G401 (cell line): ENCODE measurements at regions not wholly inside any gene's neighbourhood (a gene's known extent, or its start where the extent isn't known, plus 50 kb on each side); places are given as distances from the start of the nearest gene placed in this dataset.

Experiments used
- DNase-seq: peaks from one replicate; pipeline ENCODE4 v3.0.0-alpha.2; 2015; ENCODE audit warnings: low spot score
- in situ Hi-C: cut with HindIII; loops from 2 replicates; pipeline ENCODE4 v1.10.0; 2016; ENCODE audit warnings: low sequenced_read_pairs, mixed read lengths

GRCh38 chr11:15563054-15563453 lies 448.3 kb downstream of the INSC start:
- no peak for DNase-seq

GRCh38 chr11:15565880-15566279 lies 451.2 kb downstream of the INSC start:
- no peak for DNase-seq
- in situ Hi-C loops: no loop called here

More at GRCh38 chr11:15563054-15563453, 448.3 kb downstream of the INSC start:
- in situ Hi-C loops: no loop called here

GRCh38 chr11:15568440-15568839 lies 453.7 kb downstream of the INSC start:
- in situ Hi-C loops: no loop called here
- DNase-seq: no peak

GRCh38 chr11:15569305-15570025 lies 454.7 kb downstream of the INSC start:
- peak; percentile 77 for DNase-seq
- in situ Hi-C loops: no loop called here

- in situ Hi-C loops: no loop called here
- no peak for DNase-seq
Observed at GRCh38 chr11:15575409-15575808, 460.7 kb downstream of the INSC start.

- DNase-seq: no peak
- in situ Hi-C loops: no loop called here
Observed at GRCh38 chr11:15576769-15577168, 462.0 kb downstream of the INSC start.

- no peak for DNase-seq
- in situ Hi-C loops: no loop called here
Observed at GRCh38 chr11:15577519-15577918, 462.8 kb downstream of the INSC start.

GRCh38 chr11:15579287-15580001 lies 464.7 kb downstream of the INSC start:
- in situ Hi-C loops: no loop called here
- DNase-seq: no peak

GRCh38 chr11:15580056-15580774 lies 465.5 kb downstream of the INSC start:
- in situ Hi-C loops: no loop called here
- DNase-seq: no peak

GRCh38 chr11:15580775-15581095 lies 466.0 kb downstream of the INSC start:
- in situ Hi-C loops: no loop called here
- no peak for DNase-seq

- DNase-seq: no peak
- in situ Hi-C loops: no loop called here
Observed at GRCh38 chr11:15584158-15584557, 469.4 kb downstream of the INSC start.

GRCh38 chr11:15585602-15586331 lies 471.0 kb downstream of the INSC start:
- in situ Hi-C loops: no loop called here
- DNase-seq: no peak

- in situ Hi-C loops: no loop called here
- DNase-seq: peak; percentile 37
Observed at GRCh38 chr11:15586741-15587473, 472.2 kb downstream of the INSC start.

- no peak for DNase-seq
- in situ Hi-C loops: no loop called here
Observed at GRCh38 chr11:15589070-15589626, 474.4 kb downstream of the INSC start.

GRCh38 chr11:15590132-15590531 lies 475.4 kb downstream of the INSC start:
- DNase-seq: peak; percentile 34
- in situ Hi-C loops: no loop called here

- in situ Hi-C loops: no loop called here
- DNase-seq: no peak
Observed at GRCh38 chr11:15591112-15591537, 476.4 kb downstream of the INSC start.

GRCh38 chr11:15594607-15595006 lies 479.9 kb downstream of the INSC start:
- DNase-seq: no peak
- in situ Hi-C loops: no loop called here

- peak; percentile 84 for DNase-seq
- in situ Hi-C loops: no loop called here
Observed at GRCh38 chr11:15599376-15599775, 484.7 kb downstream of the INSC start.

GRCh38 chr11:15602047-15602446 lies 487.3 kb downstream of the INSC start:
- DNase-seq: no peak
- in situ Hi-C loops: no loop called here
